Keratinocyte (primary cell): ENCODE measurements at regions not wholly inside any gene's neighbourhood (a gene's known extent, or its start where the extent isn't known, plus 50 kb on each side); places are given as distances from the start of the nearest gene placed in this dataset.

Experiments
- DNase-seq: peaks from one replicate; pipeline ENCODE4 v3.0.0-alpha.2; 2011; ENCODE audit warnings: low read depth, missing footprints, low spot score
- FAIRE-seq: peaks from 2 replicates; lab custom pipeline; 2011; peaks lifted over from hg19 to GRCh38; lab: Jason Lieb, UNC
- H2AFZ ChIP-seq: 2 replicates; pipeline ENCODE4 v1.6.0; 2012; ENCODE audit warnings: low read length, control low read depth, inconsistent platforms; ENCODE audit not compliant: control insufficient read depth
- H3K27ac ChIP-seq: 2 replicates; pipeline ENCODE4 v1.5.1; 2011; ENCODE audit warnings: low read length; ENCODE audit not compliant: control insufficient read depth, insufficient read depth
- H3K27me3 ChIP-seq: 3 replicates; pipeline ENCODE4 v1.6.0; 2011; ENCODE audit warnings: low read length; ENCODE audit not compliant: control insufficient read depth, insufficient read depth; ENCODE audit errors: extremely low read depth
- H3K36me3 ChIP-seq, 2 experiments: 2 replicates in 1 of 2; 3 replicates in 1 of 2; pipeline ENCODE4 v1.5.1; 2011; ENCODE audit warnings: low read length in 2 of 2, mild to moderate bottlenecking in 1 of 2; ENCODE audit not compliant: control insufficient read depth in 2 of 2, insufficient read depth in 2 of 2; ENCODE audit errors: extremely low read depth in 1 of 2
- H3K4me1 ChIP-seq: 3 replicates; pipeline ENCODE4 v1.5.1; 2011; ENCODE audit warnings: low read length; ENCODE audit not compliant: control insufficient read depth, insufficient read depth; ENCODE audit errors: extremely low read depth
- H3K4me2 ChIP-seq: 3 replicates; pipeline ENCODE4 v1.6.0; 2011; ENCODE audit warnings: low read depth, low read length; ENCODE audit not compliant: control insufficient read depth, insufficient read depth; ENCODE audit errors: extremely low read depth
- H3K4me3 ChIP-seq, 3 experiments: fragments of 200-600 bp in 1 of 3; sonication (generic) in 1 of 3; 2 replicates in 2 of 3; 3 replicates in 1 of 3; pipeline ENCODE4 v1.5.1; 2011 to 2016; ENCODE audit warnings: low read length in 3 of 3, mild to moderate bottlenecking in 3 of 3, control low read depth in 2 of 3, inconsistent platforms in 1 of 3, low read depth in 1 of 3, mixed read lengths in 1 of 3, mixed run types in 1 of 3, moderate library complexity in 1 of 3; ENCODE audit not compliant: control insufficient read depth in 2 of 3, insufficient read depth in 2 of 3; ENCODE audit errors: extremely low read depth in 1 of 3
- H3K79me2 ChIP-seq: 2 replicates; pipeline ENCODE4 v1.6.0; 2012; ENCODE audit warnings: low read length; ENCODE audit not compliant: control insufficient read depth, insufficient read depth
- H3K9ac ChIP-seq: 3 replicates; pipeline ENCODE4 v1.6.0; 2011; ENCODE audit warnings: low read length; ENCODE audit not compliant: control insufficient read depth, insufficient read depth; ENCODE audit errors: extremely low read depth
- H3K9me1 ChIP-seq: 3 replicates; pipeline ENCODE4 v1.6.0; 2011; ENCODE audit warnings: low read length; ENCODE audit not compliant: control insufficient read depth, insufficient read depth; ENCODE audit errors: extremely low read depth
- H3K9me3 ChIP-seq: 2 replicates; pipeline ENCODE4 v1.5.1; 2012; ENCODE audit warnings: low read depth, low read length; ENCODE audit not compliant: control insufficient read depth
- H4K20me1 ChIP-seq: 3 replicates; pipeline ENCODE4 v1.6.0; 2011; ENCODE audit warnings: low read length; ENCODE audit not compliant: control insufficient read depth, insufficient read depth; ENCODE audit errors: extremely low read depth
- CTCF ChIP-seq, 3 experiments: IDR thresholded peaks in 1 of 3; conservative IDR thresholded peaks in 1 of 3; optimal IDR thresholded peaks in 1 of 3; 2 replicates in 2 of 3; 3 replicates in 1 of 3; pipeline versions ENCODE3 to v1.5.1; 2011; ENCODE audit warnings: low read length in 3 of 3, mild to moderate bottlenecking in 3 of 3, moderate library complexity in 2 of 3, control low read depth in 1 of 3, inconsistent platforms in 1 of 3; ENCODE audit not compliant: insufficient read depth in 2 of 3; ENCODE audit errors: extremely low read depth in 1 of 3
- EZH2 ChIP-seq: IDR thresholded peaks from one replicate; pipeline ENCODE4 v1.6.1; 2012; ENCODE audit warnings: inconsistent platforms, mild to moderate bottlenecking, low read length, moderate library complexity
- dilution Hi-C: fragments of 300-500 bp; cut with MboI; formaldehyde crosslinking; loops from one replicate; pipeline ENCODE4 v1.7.0; 2020; ENCODE audit warnings: low sequenced_read_pairs; ENCODE audit not compliant: extremely low pct_ligation_motif_present

DNA sequence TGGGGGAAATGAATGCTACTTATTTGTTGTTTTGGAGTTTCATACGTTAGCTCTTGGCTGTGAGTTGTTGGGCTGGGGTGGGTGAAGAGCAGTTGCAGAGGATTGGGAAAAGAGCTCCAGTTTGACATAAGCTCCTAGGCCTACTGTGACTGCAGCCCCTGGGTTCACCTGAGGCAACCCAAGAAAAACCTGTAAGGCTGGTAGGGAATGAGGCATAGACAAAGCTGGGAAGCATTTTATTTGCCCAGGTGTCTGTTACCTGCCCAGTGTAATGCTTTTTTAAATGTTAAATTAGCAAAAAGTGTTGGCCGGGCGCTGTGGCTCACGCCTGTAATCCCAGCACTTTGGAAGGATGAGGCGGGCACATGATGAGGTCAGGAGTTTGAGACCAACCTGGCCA is 160.0 kb downstream of the FHIP1A start:
- Histone ChIP-seq H3K36me3 (peaks cover 0 to 3% of the 10 kb centered on the region in 2 experiments), H3K9ac (no peak overlapping the region), H3K4me2 (no peak overlapping the region), H3K9me3 (no peaks in the 10 kb centered on the region), H3K4me3 (no peak overlapping the region), H2AFZ (no peak overlapping the region), H3K27me3 (no peaks in the 10 kb centered on the region), H3K27ac (no peak overlapping the region), H4K20me1 (no peaks in the 10 kb centered on the region), H3K9me1 (no peaks in the 10 kb centered on the region), H3K4me1 (peaks cover 10% of the 10 kb centered on the region), H3K79me2 (no peaks in the 10 kb centered on the region)
- no peak for DNase-seq
- no peak for FAIRE-seq
- dilution Hi-C loops = no loop called here
- no peak for TF ChIP-seq CTCF (optimal IDR thresholded peaks at IDR 0.05 in 1 of 3, IDR thresholded peaks at IDR 0.05 in 1 of 3, conservative IDR thresholded peaks at IDR 0.05 in 1 of 3; ENCODE audit: extremely low read depth in 1 of 3, insufficient read depth in 2 of 3, low read length in 3 of 3)
- TF ChIP-seq EZH2 = no peak

DNA sequence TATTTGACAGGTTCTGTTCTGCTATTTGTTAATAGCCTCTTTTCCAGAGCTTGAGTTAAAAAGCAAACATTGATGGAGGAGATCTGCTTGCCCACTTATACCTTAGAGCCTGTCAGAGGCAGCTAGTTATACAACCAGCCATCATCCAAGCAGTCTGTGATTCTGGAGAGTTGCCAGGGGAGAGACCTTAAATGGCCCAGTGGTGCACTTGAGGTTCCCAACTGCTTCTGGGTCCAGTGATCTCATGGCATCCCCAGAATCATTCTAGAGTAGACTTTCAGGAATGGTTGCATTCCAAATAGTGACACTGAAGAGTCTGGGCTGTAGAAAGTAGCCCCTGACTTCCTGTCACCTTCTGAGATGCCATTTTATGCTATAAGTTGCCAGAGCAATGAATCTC is 160.7 kb downstream of the FHIP1A start:
- Histone ChIP-seq H2AFZ (no peak overlapping the region), H3K27me3 (no peaks in the 10 kb centered on the region), H3K36me3 (peaks cover 0 to 3% of the 10 kb centered on the region in 2 experiments), H4K20me1 (no peaks in the 10 kb centered on the region), H3K4me3 (no peak overlapping the region), H3K79me2 (no peaks in the 10 kb centered on the region), H3K9me1 (no peaks in the 10 kb centered on the region), H3K4me2 (no peak overlapping the region), H3K4me1 (peaks cover 12% of the 10 kb centered on the region), H3K9ac (no peak overlapping the region), H3K27ac (no peak overlapping the region), H3K9me3 (no peaks in the 10 kb centered on the region)
- dilution Hi-C loops = no loop called here
- FAIRE-seq = peak; percentile 52
- TF ChIP-seq EZH2 = no peak
- TF ChIP-seq CTCF (optimal IDR thresholded peaks at IDR 0.05 in 1 of 3, IDR thresholded peaks at IDR 0.05 in 1 of 3, conservative IDR thresholded peaks at IDR 0.05 in 1 of 3; ENCODE audit: extremely low read depth in 1 of 3, insufficient read depth in 2 of 3, low read length in 3 of 3) = no peak
- no peak for DNase-seq
